ENCODE measurements at regions not wholly inside any gene's neighbourhood (a gene's known extent, or its start where the extent isn't known, plus 50 kb on each side); places are given as distances from the start of the nearest gene placed in this dataset.

GRCh38 chr1:38253314-38253713 is 206.7 kb upstream of the POU3F1 start:
- Mint-ChIP-seq H3K27ac (no peak overlapping the region), H3K4me1 (peaks cover 29% of the 10 kb centered on the region), H3K4me3 (no peak overlapping the region), H3K9me3 (peaks cover 11% of the 10 kb centered on the region), H3K36me3 (peaks cover 6% of the 10 kb centered on the region), H3K27me3 (ENCODE audit: low read depth) (peaks cover 6% of the 10 kb centered on the region; the same call in 1 of the 2 replicates)
- TF ChIP-seq IRF2 (CRISPR knock-in tag; IDR thresholded peaks at IDR 0.05; ENCODE audit: borderline replicate concordance, low read depth) (no peak), E2F4 (CRISPR knock-in tag; IDR thresholded peaks at IDR 0.05; ENCODE audit: borderline replicate concordance, low read depth) (no peak), GRHL2 (CRISPR knock-in tag; IDR thresholded peaks at IDR 0.05; ENCODE audit: insufficient replicate concordance, severe bottlenecking) (no peak), SMAD4 (CRISPR knock-in tag; IDR thresholded peaks at IDR 0.05) (no peak), NFE2L1 (CRISPR knock-in tag; IDR thresholded peaks at IDR 0.05) (no peak), IRF1 (CRISPR knock-in tag; IDR thresholded peaks at IDR 0.05) (no peak), ZNF423 (CRISPR knock-in tag; IDR thresholded peaks at IDR 0.05) (no peak), ZNF121 (CRISPR knock-in tag; IDR thresholded peaks at IDR 0.05) (no peak), ATF3 (CRISPR knock-in tag; conservative IDR thresholded peaks at IDR 0.05) (no peak), TCF7 (CRISPR knock-in tag; IDR thresholded peaks at IDR 0.05; ENCODE audit: low read depth) (no peak), USF1 (CRISPR knock-in tag; IDR thresholded peaks at IDR 0.05) (no peak), FOXJ3 (CRISPR knock-in tag; IDR thresholded peaks at IDR 0.05; ENCODE audit: borderline replicate concordance) (no peak), TEAD4 (CRISPR knock-in tag; IDR thresholded peaks at IDR 0.05) (no peak), PRDM15 (CRISPR knock-in tag; IDR thresholded peaks at IDR 0.05) (no peak), FOXP1 (CRISPR knock-in tag; IDR thresholded peaks at IDR 0.05; ENCODE audit: borderline replicate concordance) (no peak), RELA (CRISPR knock-in tag; IDR thresholded peaks at IDR 0.05; ENCODE audit: borderline replicate concordance) (no peak)
- ChIA-PET CTCF (no interaction called here), POLR2A (no interaction called here)
- no peak for ATAC-seq
- no peak for DNase-seq (ENCODE audit: low spot score)

GRCh38 chr1:38250356-38250755 is 203.8 kb upstream of the POU3F1 start:
- Mint-ChIP-seq H3K36me3 (peaks cover 6% of the 10 kb centered on the region), H3K27ac (no peak overlapping the region), H3K27me3 (ENCODE audit: low read depth) (peaks cover 11% of the 10 kb centered on the region), H3K4me3 (no peak overlapping the region), H3K9me3 (peaks cover 11% of the 10 kb centered on the region), H3K4me1 (peaks cover 26% of the 10 kb centered on the region)
- DNase-seq (ENCODE audit: low spot score) (no peak), ATAC-seq (no peak)
- TF ChIP-seq CTCF (IDR thresholded peaks at IDR 0.05), result no peak
- no peak for TF ChIP-seq ZNF317 (CRISPR knock-in tag; IDR thresholded peaks at IDR 0.05; ENCODE audit: borderline replicate concordance, low read depth)
- no peak for TF ChIP-seq CBFB (CRISPR knock-in tag; IDR thresholded peaks at IDR 0.05; ENCODE audit: low read depth)
- ChIA-PET POLR2A (no interaction called here), CTCF (no interaction called here)

Measured in WTC11 (cell line).